ENCODE measurements at regions not wholly inside any gene's neighbourhood (a gene's known extent, or its start where the extent isn't known, plus 50 kb on each side); places are given as distances from the start of the nearest gene placed in this dataset.

DNA sequence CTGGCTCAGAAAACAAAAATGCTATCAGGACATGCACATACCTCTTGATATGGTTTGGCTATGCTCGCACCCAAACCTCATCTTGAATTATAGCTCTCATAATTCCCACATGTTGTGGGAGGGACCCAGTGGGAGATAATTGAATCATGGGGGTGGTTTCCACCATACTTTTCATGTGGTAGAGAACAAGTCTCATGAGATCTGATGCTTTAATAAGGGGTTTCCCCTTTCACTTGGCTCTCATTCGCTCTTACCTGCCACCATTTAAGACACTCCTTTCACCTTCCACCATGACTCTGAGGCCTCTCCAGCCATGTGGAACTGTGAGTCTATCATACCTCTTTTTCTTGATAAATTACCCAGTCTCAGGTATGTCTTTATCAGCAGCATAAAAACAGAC, 958.6 kb downstream of the TRAM1L1 start:
- DNase-seq (ENCODE audit: low spot score) (no peak), ATAC-seq (no peak)
- H3K4me2 ChIP-seq: no peak overlapping the region
- Mint-ChIP-seq H3K36me3 (ENCODE audit: low read depth) (no peaks in the 10 kb centered on the region), H3K4me3 (no peak overlapping the region), H3K27ac (no peak overlapping the region), H3K27me3 (ENCODE audit: insufficient read depth, low read depth, poor library complexity) (no peaks in the 10 kb centered on the region), H3K4me1 (no peaks in the 10 kb centered on the region; the same call in 2 of the 3 replicates), H3K9me3 (no peaks in the 10 kb centered on the region)
- no peaks in the 10 kb centered on the region for H3K79me2 ChIP-seq (replicated peaks; ENCODE audit: insufficient read depth)
- H2AFZ ChIP-seq: 0 out of 2 replicates have a peak overlapping the region, but pooled peaks have one; percentile 48
- H3K4me3 ChIP-seq: no peak overlapping the region
- H4K20me1 ChIP-seq (replicated peaks; ENCODE audit: insufficient read depth): no peaks in the 10 kb centered on the region
- no peaks in the 10 kb centered on the region for H3K9me2 ChIP-seq (ENCODE audit: insufficient read depth)
- no peak for TF ChIP-seq EZH2phosphoT487 (IDR thresholded peaks at IDR 0.05; ENCODE audit: unreplicated experiment)
- TF ChIP-seq ZNF331 (CRISPR knock-in tag; IDR thresholded peaks at IDR 0.05; ENCODE audit: low read depth): no peak
- TF ChIP-seq, protein P1, sequence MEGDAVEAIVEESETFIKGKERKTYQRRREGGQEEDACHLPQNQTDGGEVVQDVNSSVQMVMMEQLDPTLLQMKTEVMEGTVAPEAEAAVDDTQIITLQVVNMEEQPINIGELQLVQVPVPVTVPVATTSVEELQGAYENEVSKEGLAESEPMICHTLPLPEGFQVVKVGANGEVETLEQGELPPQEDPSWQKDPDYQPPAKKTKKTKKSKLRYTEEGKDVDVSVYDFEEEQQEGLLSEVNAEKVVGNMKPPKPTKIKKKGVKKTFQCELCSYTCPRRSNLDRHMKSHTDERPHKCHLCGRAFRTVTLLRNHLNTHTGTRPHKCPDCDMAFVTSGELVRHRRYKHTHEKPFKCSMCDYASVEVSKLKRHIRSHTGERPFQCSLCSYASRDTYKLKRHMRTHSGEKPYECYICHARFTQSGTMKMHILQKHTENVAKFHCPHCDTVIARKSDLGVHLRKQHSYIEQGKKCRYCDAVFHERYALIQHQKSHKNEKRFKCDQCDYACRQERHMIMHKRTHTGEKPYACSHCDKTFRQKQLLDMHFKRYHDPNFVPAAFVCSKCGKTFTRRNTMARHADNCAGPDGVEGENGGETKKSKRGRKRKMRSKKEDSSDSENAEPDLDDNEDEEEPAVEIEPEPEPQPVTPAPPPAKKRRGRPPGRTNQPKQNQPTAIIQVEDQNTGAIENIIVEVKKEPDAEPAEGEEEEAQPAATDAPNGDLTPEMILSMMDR (conservative IDR thresholded peaks at IDR 0.05; ENCODE audit: low read depth in 2 of 2): no peak
- TF ChIP-seq, protein P2, sequence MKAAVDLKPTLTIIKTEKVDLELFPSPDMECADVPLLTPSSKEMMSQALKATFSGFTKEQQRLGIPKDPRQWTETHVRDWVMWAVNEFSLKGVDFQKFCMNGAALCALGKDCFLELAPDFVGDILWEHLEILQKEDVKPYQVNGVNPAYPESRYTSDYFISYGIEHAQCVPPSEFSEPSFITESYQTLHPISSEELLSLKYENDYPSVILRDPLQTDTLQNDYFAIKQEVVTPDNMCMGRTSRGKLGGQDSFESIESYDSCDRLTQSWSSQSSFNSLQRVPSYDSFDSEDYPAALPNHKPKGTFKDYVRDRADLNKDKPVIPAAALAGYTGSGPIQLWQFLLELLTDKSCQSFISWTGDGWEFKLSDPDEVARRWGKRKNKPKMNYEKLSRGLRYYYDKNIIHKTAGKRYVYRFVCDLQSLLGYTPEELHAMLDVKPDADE (IDR thresholded peaks at IDR 0.05): no peak
- H3F3A ChIP-seq (replicated peaks; ENCODE audit: low read depth): no peaks in the 10 kb centered on the region
- H3K27ac ChIP-seq (ENCODE audit: low read depth): no peak overlapping the region
- H3K4me1 ChIP-seq (ENCODE audit: insufficient read depth): no peaks in the 10 kb centered on the region
- H3K36me3 ChIP-seq (ENCODE audit: insufficient read depth): no peaks in the 10 kb centered on the region
- no peaks in the 10 kb centered on the region for H3K27me3 ChIP-seq (ENCODE audit: insufficient read depth)

DNA sequence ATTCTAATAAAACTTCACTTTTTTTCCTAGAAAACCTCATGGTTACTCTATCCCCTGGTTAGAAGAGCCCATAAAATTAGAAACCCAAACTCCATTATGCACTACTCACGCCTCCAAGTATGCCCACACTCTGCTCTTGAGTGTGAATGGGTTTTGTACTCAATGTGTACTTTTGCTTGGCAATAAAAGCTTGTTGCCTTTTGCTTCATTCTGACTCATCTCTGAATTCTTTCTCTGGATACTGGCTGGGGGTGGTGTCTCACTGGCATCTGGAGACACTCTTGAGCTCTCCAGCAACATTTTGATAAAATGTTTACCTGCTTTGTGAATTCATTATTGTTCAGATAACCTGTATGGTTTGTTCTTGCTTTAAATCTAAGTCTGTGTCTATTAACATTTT, 963.3 kb downstream of the TRAM1L1 start:
- no peak overlapping the region; the same call in 1 of the 2 replicates for H3K27ac Mint-ChIP-seq
- H3K27me3 Mint-ChIP-seq (ENCODE audit: insufficient read depth, low read depth, poor library complexity): no peaks in the 10 kb centered on the region
- Histone ChIP-seq H2AFZ (peak overlapping the region; percentile 56), H3F3A (replicated peaks; ENCODE audit: low read depth) (no peaks in the 10 kb centered on the region), H3K4me2 (no peak overlapping the region), H3K79me2 (replicated peaks; ENCODE audit: insufficient read depth) (no peaks in the 10 kb centered on the region), H3K27me3 (ENCODE audit: insufficient read depth) (no peaks in the 10 kb centered on the region), H3K4me1 (ENCODE audit: insufficient read depth) (peaks cover 4% of the 10 kb centered on the region; the same call in 1 of the 2 replicates), H3K27ac (ENCODE audit: low read depth) (no peak overlapping the region), H3K36me3 (ENCODE audit: insufficient read depth) (no peaks in the 10 kb centered on the region), H3K9me2 (ENCODE audit: insufficient read depth) (no peaks in the 10 kb centered on the region), H4K20me1 (replicated peaks; ENCODE audit: insufficient read depth) (no peaks in the 10 kb centered on the region), H3K4me3 (no peak overlapping the region)
- H3K36me3 Mint-ChIP-seq (ENCODE audit: low read depth): no peaks in the 10 kb centered on the region
- H3K4me1 Mint-ChIP-seq: no peaks in the 10 kb centered on the region; the same call in 2 of the 3 replicates
- H3K4me3 Mint-ChIP-seq: no peak overlapping the region
- ATAC-seq: no peak
- H3K9me3 Mint-ChIP-seq: no peaks in the 10 kb centered on the region
- DNase-seq (ENCODE audit: low spot score): no peak
- TF ChIP-seq EZH2 (IDR thresholded peaks at IDR 0.05; ENCODE audit: low read depth, unreplicated experiment) (no peak), POLR2AphosphoS5 (IDR thresholded peaks at IDR 0.05; ENCODE audit: low read depth) (no peak), STAT1 (IDR thresholded peaks at IDR 0.05; ENCODE audit: unreplicated experiment) (no peak), ZNF114 (CRISPR knock-in tag; IDR thresholded peaks at IDR 0.05) (no peak), EZH2phosphoT487 (IDR thresholded peaks at IDR 0.05; ENCODE audit: unreplicated experiment) (no peak), ZNF331 (CRISPR knock-in tag; IDR thresholded peaks at IDR 0.05; ENCODE audit: low read depth) (no peak), NANOG (IDR thresholded peaks at IDR 0.05; ENCODE audit: borderline replicate concordance) (no peak), CREB1 (CRISPR knock-in tag; IDR thresholded peaks at IDR 0.05; ENCODE audit: low read depth) (no peak), JUNB (IDR thresholded peaks at IDR 0.05; ENCODE audit: unreplicated experiment) (no peak)
- TF ChIP-seq, protein P1 (conservative IDR thresholded peaks at IDR 0.05; ENCODE audit: low read depth in 2 of 2): no peak
- TF ChIP-seq, protein P2 (IDR thresholded peaks at IDR 0.05): no peak
- TF ChIP-seq, protein P3, sequence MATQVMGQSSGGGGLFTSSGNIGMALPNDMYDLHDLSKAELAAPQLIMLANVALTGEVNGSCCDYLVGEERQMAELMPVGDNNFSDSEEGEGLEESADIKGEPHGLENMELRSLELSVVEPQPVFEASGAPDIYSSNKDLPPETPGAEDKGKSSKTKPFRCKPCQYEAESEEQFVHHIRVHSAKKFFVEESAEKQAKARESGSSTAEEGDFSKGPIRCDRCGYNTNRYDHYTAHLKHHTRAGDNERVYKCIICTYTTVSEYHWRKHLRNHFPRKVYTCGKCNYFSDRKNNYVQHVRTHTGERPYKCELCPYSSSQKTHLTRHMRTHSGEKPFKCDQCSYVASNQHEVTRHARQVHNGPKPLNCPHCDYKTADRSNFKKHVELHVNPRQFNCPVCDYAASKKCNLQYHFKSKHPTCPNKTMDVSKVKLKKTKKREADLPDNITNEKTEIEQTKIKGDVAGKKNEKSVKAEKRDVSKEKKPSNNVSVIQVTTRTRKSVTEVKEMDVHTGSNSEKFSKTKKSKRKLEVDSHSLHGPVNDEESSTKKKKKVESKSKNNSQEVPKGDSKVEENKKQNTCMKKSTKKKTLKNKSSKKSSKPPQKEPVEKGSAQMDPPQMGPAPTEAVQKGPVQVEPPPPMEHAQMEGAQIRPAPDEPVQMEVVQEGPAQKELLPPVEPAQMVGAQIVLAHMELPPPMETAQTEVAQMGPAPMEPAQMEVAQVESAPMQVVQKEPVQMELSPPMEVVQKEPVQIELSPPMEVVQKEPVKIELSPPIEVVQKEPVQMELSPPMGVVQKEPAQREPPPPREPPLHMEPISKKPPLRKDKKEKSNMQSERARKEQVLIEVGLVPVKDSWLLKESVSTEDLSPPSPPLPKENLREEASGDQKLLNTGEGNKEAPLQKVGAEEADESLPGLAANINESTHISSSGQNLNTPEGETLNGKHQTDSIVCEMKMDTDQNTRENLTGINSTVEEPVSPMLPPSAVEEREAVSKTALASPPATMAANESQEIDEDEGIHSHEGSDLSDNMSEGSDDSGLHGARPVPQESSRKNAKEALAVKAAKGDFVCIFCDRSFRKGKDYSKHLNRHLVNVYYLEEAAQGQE (IDR thresholded peaks at IDR 0.05; ENCODE audit: unreplicated experiment): no peak

All from GM23338 (cell line).